ENCODE measurements at regions not wholly inside any gene's neighbourhood (a gene's known extent, or its start where the extent isn't known, plus 50 kb on each side); places are given as distances from the start of the nearest gene placed in this dataset.
A peak's percentile ranks its signal among the peaks of the same experiment; 100 is the strongest.
"Not testable (repeated sequence)": the region's sequence is repeated elsewhere in the genome, so short reads cannot be mapped to it uniquely, and the experiment has no call there.

- DNase-seq (ENCODE audit: low read depth, low spot score) = no peak
- no peak overlapping the region for H3K4me3 ChIP-seq (ENCODE audit: low read length)
Observed at GRCh38 chr1:194103101-194103500, 916.7 kb upstream of the B3GALT2 start.

- no peak overlapping the region for H3K4me3 ChIP-seq (ENCODE audit: low read length)
- DNase-seq (ENCODE audit: low read depth, low spot score) = peak; percentile 7
Observed at GRCh38 chr1:194102607-194103006, 916.2 kb upstream of the B3GALT2 start.

DNA sequence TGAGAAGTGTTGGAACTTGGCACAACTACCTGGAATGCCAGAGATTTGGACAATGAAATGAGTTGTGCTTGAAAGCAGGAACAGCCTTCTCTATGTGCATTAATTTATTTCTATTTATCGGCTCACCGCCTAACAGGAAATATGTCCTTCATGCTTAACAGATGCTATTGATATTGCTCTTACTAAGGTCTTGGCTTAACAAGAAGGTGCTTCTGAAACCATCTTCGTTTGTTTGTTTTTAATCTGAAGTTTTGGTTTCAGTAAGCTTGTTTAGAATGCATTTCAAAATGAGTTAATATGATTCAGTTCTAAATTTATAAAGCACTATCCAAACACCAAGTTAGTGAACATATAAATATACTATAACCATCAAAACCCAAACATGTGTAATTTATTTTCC lies 898.3 kb upstream of the B3GALT2 start:
- no peak overlapping the region for H3K4me3 ChIP-seq (ENCODE audit: low read length)
- DNase-seq (ENCODE audit: low read depth, low spot score) = no peak

- DNase-seq (ENCODE audit: low read depth, low spot score) = no peak
Observed at GRCh38 chr1:194081444-194081843, 895.0 kb upstream of the B3GALT2 start.

DNA sequence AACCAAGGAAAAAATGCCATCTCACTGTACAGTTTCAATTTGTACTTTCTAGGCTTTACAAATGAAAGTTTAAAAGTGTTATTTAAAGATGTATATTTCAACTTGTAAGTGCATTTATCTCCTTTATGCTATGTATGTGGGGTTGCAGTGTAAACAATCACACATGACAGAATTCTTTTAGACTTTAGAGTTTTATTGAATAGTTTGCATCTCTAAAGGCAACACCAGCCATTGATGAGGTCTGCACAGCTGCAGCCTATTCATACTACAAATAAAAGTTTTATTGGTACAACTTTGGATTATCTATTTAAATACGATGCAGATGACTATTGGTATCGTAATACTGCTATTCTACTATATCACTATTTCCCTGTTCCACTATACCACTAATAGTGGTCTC lies 894.4 kb upstream of the B3GALT2 start:
- no peak overlapping the region for H3K4me3 ChIP-seq (ENCODE audit: low read length)
- no peak for DNase-seq (ENCODE audit: low read depth, low spot score)

More at GRCh38 chr1:194081444-194081843, 895.0 kb upstream of the B3GALT2 start:
- no peak overlapping the region for H3K4me3 ChIP-seq (ENCODE audit: low read length)

DNA sequence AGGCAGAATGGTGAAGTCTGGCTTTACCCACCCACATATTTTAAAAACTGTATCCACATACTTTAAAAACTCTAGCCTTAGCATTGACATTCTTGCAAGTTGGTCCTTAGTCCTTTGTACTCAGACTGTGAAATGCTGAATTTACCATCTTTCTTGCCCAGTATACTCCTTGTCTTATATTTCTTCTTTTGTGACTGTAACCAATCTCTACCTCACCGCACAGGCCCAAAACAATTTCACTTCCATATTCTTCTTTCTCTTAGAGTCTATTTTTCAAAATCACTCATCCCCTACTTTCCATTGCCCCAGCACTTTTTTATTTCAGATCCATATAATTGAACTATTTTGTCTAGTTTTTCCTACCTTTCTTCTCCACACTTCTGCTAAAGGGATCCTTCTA lies 892.4 kb upstream of the B3GALT2 start:
- H3K4me3 ChIP-seq (ENCODE audit: low read length) = no peak overlapping the region
- no peak for DNase-seq (ENCODE audit: low read depth, low spot score)

- no peak overlapping the region for H3K4me3 ChIP-seq (ENCODE audit: low read length)
- no peak for DNase-seq (ENCODE audit: low read depth, low spot score)
Observed at GRCh38 chr1:194076646-194077045, 890.2 kb upstream of the B3GALT2 start.

GRCh38 chr1:194073833-194074232 lies 887.4 kb upstream of the B3GALT2 start:
- no peak for DNase-seq (ENCODE audit: low read depth, low spot score)
- no peak overlapping the region for H3K4me3 ChIP-seq (ENCODE audit: low read length)

GRCh38 chr1:194071205-194071604 lies 884.8 kb upstream of the B3GALT2 start:
- H3K4me3 ChIP-seq (ENCODE audit: low read length) = no peak overlapping the region
- no peak for DNase-seq (ENCODE audit: low read depth, low spot score)

GRCh38 chr1:194069831-194070218 lies 883.4 kb upstream of the B3GALT2 start:
- no peak for DNase-seq (ENCODE audit: low read depth, low spot score)
- H3K4me3 ChIP-seq (ENCODE audit: low read length) = no peak overlapping the region

GRCh38 chr1:194069168-194069830 lies 882.9 kb upstream of the B3GALT2 start:
- no peak for DNase-seq (ENCODE audit: low read depth, low spot score)
- no peak overlapping the region for H3K4me3 ChIP-seq (ENCODE audit: low read length)

DNA sequence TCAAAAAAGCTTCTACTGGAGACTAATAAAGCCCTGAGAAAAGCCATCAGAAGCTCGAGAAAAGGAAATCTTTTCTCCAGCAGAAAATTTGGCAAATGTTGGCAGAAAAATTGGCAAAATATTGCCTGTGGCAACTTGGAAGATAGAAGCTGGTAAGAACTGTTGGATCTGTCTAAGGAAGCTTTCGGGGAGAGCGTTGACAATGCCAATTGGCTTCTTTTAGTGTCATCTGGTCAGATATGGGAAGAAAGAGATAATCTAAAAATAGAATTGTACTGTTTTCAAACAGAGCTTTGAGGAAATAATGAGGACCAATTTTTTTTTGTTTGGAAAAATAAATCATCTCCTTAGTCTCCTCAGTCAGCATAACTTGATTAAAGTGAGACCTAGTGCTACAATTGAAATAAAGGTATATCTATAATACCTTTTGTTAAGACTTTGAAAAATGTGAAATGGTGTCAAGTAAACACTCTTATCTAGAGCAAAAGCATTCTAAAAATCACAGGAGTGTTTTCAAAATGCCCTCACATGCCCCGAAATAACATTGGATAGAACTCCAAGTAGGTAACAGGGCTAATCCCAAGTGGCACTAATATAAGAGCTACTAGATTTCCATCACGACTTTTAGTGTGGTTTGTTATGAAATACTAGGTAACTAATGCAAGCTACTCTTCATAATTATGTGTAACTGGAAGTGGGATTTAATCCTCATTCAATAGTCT lies 882.2 kb upstream of the B3GALT2 start:
- no peak for DNase-seq (ENCODE audit: low read depth, low spot score)
- H3K4me3 ChIP-seq (ENCODE audit: low read length) = no peak overlapping the region

DNA sequence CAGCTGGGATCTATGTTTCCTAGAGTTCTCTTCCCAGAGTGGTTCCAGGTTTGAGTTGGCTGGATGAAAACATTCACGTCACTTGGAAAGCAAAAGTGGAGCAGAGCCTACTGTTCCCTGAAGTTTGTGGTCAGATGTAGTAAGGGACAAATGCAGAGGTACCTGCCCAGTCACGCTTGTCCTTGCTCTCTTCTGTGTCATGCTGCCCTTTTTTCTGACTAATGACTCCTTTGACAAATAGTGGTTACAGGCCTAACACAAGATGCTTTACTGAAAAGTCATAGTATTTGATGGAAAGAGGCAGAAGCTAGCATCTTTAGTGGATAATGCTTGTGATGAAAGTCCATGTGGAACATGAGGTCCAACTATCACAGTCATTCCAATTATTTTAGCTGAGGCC lies 881.4 kb upstream of the B3GALT2 start:
- DNase-seq (ENCODE audit: low read depth, low spot score) = no peak

GRCh38 chr1:194062962-194063361 lies 876.5 kb upstream of the B3GALT2 start:
- DNase-seq (ENCODE audit: low read depth, low spot score) = no peak

More for the DNA sequence above, 881.4 kb upstream of the B3GALT2 start:
- H3K4me3 ChIP-seq (ENCODE audit: low read length) = no peak overlapping the region

GRCh38 chr1:194062526-194062925 lies 876.1 kb upstream of the B3GALT2 start:
- no peak overlapping the region for H3K4me3 ChIP-seq (ENCODE audit: low read length)
- DNase-seq (ENCODE audit: low read depth, low spot score) = no peak

More at GRCh38 chr1:194062962-194063361, 876.5 kb upstream of the B3GALT2 start:
- no peak overlapping the region for H3K4me3 ChIP-seq (ENCODE audit: low read length)

- DNase-seq (ENCODE audit: low read depth, low spot score) = no peak
- no peak overlapping the region for H3K4me3 ChIP-seq (ENCODE audit: low read length)
Observed at GRCh38 chr1:194060481-194060880, 874.1 kb upstream of the B3GALT2 start.

GRCh38 chr1:194058268-194058667 lies 871.9 kb upstream of the B3GALT2 start:
- not testable (repeated sequence) for H3K4me3 ChIP-seq (ENCODE audit: low read length); DNase-seq (ENCODE audit: low read depth, low spot score)

DNA sequence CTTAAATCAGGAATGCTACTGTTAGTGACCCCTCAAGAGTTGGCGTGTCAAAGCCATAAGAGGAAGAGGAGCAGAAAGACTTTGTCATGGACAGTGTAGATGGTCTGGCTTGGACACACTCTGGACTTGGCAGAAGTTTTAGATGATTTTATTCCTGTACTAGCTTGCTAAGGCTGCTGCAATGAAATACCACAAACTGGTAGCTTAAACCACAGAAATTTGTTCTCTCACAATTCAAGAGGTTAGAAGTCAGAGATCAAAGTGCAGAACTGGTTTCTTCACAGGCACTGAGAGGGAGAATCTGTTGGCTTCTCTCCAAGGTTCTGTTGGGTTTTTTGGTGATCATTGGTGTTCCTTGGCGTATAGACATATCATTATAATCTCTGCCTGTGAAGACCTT lies 869.8 kb upstream of the B3GALT2 start:
- H3K4me3 ChIP-seq (ENCODE audit: low read length) = no peak overlapping the region
- peak; percentile 67 for DNase-seq (ENCODE audit: low read depth, low spot score)

- no peak overlapping the region for H3K4me3 ChIP-seq (ENCODE audit: low read length)
- DNase-seq (ENCODE audit: low read depth, low spot score) = no peak
Observed at GRCh38 chr1:194055536-194055935, 869.1 kb upstream of the B3GALT2 start.

DNA sequence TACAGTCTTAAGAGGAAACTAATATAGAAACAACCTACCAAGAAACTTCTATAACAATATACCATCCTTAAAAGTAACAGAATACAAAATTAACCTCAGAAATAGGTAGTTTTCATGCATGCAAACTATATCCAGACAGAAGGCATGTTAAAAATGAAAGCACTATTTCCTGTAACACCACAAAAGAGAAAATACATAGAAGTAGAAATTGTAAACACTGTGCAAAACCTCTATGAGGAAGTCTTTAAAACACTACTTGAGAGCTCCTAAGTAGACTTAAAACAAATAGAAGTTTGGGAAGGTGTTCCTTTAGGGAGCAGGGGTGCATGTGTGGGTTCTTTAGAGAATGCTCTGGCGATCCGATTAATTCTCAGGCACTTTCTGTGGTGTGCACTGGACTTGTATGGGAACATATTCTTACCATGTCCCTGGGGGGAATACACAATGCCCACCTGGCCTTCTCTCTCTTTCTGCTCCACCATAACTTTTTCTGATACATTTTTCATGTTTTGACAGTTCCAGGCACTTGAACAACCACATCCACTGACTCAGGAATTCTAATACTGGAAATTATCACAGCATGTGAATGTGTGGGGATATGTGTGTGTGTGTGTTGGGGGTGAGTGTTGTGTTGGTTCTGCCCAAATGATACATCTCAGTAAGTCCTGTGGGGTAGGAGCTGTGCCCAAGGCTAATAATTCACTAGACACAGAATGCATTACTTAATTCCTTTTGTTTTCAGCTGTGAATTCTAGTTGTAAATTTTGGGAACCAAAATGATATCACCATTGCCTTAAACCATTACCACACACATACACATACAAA lies 866.3 kb upstream of the B3GALT2 start:
- DNase-seq (ENCODE audit: low read depth, low spot score) = no peak
- H3K4me3 ChIP-seq (ENCODE audit: low read length) = no peak overlapping the region

Data from Jurkat, Clone E6-1 (cell line).